IPS-20b (cell line): ENCODE measurements at regions not wholly inside any gene's neighbourhood (a gene's known extent, or its start where the extent isn't known, plus 50 kb on each side); places are given as distances from the start of the nearest gene placed in this dataset.
"Not testable (repeated sequence)": the region's sequence is repeated elsewhere in the genome, so short reads cannot be mapped to it uniquely, and the experiment has no call there.

ENCODE experiments used
- H3K27ac ChIP-seq: one replicate; pipeline ENCODE4 v1.5.1; 2013; ENCODE audit warnings: low read length
- H3K27me3 ChIP-seq: 2 replicates; pipeline ENCODE4 v1.6.1; 2013; ENCODE audit warnings: mild to moderate bottlenecking, low read length, inconsistent platforms; ENCODE audit not compliant: insufficient read depth
- H3K36me3 ChIP-seq: 2 replicates; pipeline ENCODE4 v1.6.1; 2013; ENCODE audit warnings: low read depth, mild to moderate bottlenecking, inconsistent platforms, low read length, moderate library complexity; ENCODE audit not compliant: insufficient read depth
- H3K4me1 ChIP-seq: 2 replicates; pipeline ENCODE4 v1.6.1; 2013; ENCODE audit warnings: mild to moderate bottlenecking, control low read depth, inconsistent platforms, low read length, moderate library complexity; ENCODE audit not compliant: insufficient read depth
- H3K4me3 ChIP-seq: 2 replicates; pipeline ENCODE4 v1.5.1; 2013; ENCODE audit warnings: mild to moderate bottlenecking, low read length, inconsistent platforms
- H3K9ac ChIP-seq: 2 replicates; pipeline ENCODE4 v1.6.1; 2013; ENCODE audit warnings: low read depth, mild to moderate bottlenecking, inconsistent platforms, low read length, moderate library complexity
- H3K9me3 ChIP-seq: 2 replicates; pipeline ENCODE4 v1.6.1; 2013; ENCODE audit warnings: mild to moderate bottlenecking, low read depth, low read length, inconsistent platforms; ENCODE audit not compliant: insufficient read depth

- no peaks in the 10 kb centered on the region for H3K27me3 ChIP-seq
- no peaks in the 10 kb centered on the region for H3K9me3 ChIP-seq
- no peak overlapping the region for H3K9ac ChIP-seq
- H3K36me3 ChIP-seq, result no peaks in the 10 kb centered on the region
- H3K4me1 ChIP-seq, result no peaks in the 10 kb centered on the region; the same call in 1 of the 2 replicates
- no peak overlapping the region for H3K27ac ChIP-seq
- no peak overlapping the region for H3K4me3 ChIP-seq
Measured at GRCh38 chr5:56294354-56294753, 61.2 kb upstream of the ANKRD55 start.

DNA sequence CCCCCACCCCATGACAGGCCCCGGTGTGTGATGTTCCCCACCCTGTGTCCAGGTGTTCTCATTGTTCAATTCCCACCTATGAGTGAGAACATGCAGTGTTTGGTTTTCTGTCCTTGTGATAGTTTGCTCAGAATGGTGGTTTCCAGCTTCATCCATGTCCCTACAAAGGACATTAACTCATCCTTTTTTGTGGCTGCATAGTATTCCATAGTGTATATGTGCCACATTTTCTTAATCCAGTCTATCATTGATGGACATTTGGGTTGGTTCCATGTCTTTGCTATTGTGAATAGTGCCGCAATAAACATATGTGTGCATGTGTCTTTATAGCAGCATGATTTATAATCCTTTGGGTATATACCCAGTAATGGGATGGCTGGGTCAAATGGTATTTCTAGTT, 59.7 kb upstream of the ANKRD55 start:
- H3K27me3 ChIP-seq, H3K4me3 ChIP-seq, H3K9ac ChIP-seq, H3K36me3 ChIP-seq, H3K4me1 ChIP-seq, H3K9me3 ChIP-seq, H3K27ac ChIP-seq: not testable (repeated sequence)

DNA sequence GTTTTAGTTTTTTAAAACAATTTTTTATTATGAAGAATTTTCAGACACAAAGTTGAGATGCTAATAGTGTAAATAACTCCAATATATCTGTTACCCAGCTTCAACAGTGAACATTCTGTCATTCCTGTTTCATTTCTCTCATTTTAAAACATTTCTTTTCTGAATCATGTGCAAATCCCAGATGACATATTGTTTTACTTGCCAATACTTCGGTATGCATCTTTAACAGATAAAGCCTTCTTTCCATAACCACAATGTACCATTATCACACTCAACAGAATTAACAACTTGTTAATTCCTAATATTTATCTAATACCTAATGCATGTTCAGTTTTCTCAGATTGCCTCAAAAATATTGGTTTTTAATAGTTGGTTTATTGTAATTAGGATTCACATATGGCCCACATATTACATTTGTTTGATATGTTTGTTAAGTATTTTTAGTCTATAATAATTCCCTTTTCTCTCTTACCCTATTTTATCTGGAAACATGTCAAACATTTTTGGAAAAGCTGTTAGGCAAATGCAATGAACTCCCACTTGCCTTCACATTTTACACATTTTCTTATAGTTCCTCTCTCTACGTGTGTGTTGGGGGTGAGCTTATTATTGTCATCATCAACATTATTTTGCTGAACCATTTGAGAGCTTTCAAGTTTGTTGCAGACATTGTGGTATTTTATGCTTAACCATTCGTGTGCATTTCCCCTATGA, 58.7 kb upstream of the ANKRD55 start:
- no peaks in the 10 kb centered on the region for H3K9me3 ChIP-seq
- H3K9ac ChIP-seq, result no peak overlapping the region
- H3K4me1 ChIP-seq, result peaks cover 7% of the 10 kb centered on the region
- no peak overlapping the region for H3K27ac ChIP-seq
- H3K27me3 ChIP-seq, result no peaks in the 10 kb centered on the region
- no peaks in the 10 kb centered on the region for H3K36me3 ChIP-seq
- H3K4me3 ChIP-seq, result no peak overlapping the region

DNA sequence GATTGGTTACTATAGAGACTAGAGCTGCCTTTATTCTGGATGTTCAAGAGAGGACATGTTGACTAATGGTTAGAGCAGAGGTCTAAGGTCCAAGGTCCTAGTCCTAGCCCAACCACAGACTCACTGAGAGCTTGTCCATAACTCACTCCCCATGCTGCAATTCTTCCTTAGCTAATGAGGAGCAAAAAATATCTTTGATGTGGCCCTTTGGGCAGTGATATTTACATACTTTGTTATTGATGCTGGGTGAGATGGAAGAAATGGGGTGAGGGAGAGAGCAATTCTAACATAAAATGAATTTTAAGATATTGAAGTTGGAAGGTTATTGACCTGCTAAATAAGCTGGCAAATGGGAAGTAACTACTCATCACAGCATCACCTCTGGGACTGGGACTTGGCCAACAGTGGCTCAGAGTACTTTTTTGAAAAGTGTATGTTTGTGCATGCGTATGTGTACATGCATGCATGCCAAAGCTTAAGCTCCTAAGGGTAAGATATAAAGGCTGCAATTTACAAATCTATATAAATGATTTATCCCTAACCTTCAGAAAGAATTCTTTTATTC, 58.0 kb upstream of the ANKRD55 start:
- Histone ChIP-seq H3K9me3 (no peaks in the 10 kb centered on the region), H3K4me3 (no peak overlapping the region), H3K9ac (no peak overlapping the region), H3K4me1 (peaks cover 7% of the 10 kb centered on the region), H3K27ac (no peak overlapping the region), H3K36me3 (no peaks in the 10 kb centered on the region), H3K27me3 (no peaks in the 10 kb centered on the region)

GRCh38 chr5:56290378-56291078, 57.4 kb upstream of the ANKRD55 start:
- Histone ChIP-seq H3K9me3 (no peaks in the 10 kb centered on the region), H3K36me3 (no peaks in the 10 kb centered on the region), H3K9ac (no peak overlapping the region), H3K27ac (no peak overlapping the region), H3K4me1 (peaks cover 7% of the 10 kb centered on the region), H3K27me3 (no peaks in the 10 kb centered on the region), H3K4me3 (no peak overlapping the region)

DNA sequence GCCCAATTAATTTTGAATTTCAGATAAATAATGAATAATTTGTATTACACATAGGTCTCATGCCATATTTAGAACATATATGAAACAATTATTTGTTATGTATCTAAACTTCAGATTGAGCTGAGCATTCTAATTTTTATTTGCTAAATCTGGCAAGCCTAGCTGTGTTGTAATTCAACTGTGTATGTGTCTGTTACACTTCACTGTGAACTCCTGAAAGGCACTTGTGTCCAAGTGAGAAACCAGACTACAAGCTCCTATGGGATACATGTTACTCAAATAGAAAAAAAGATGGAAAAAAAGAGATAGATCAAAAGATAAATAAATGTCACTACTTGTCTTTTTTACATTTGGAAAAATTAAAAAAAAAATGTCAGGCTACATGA, 56.5 kb upstream of the ANKRD55 start:
- H3K4me1 ChIP-seq, result peaks cover 7% of the 10 kb centered on the region
- no peak overlapping the region for H3K4me3 ChIP-seq
- no peaks in the 10 kb centered on the region for H3K36me3 ChIP-seq
- H3K9me3 ChIP-seq, result no peaks in the 10 kb centered on the region
- no peak overlapping the region for H3K9ac ChIP-seq
- H3K27ac ChIP-seq, result no peak overlapping the region
- H3K27me3 ChIP-seq, result no peaks in the 10 kb centered on the region

DNA sequence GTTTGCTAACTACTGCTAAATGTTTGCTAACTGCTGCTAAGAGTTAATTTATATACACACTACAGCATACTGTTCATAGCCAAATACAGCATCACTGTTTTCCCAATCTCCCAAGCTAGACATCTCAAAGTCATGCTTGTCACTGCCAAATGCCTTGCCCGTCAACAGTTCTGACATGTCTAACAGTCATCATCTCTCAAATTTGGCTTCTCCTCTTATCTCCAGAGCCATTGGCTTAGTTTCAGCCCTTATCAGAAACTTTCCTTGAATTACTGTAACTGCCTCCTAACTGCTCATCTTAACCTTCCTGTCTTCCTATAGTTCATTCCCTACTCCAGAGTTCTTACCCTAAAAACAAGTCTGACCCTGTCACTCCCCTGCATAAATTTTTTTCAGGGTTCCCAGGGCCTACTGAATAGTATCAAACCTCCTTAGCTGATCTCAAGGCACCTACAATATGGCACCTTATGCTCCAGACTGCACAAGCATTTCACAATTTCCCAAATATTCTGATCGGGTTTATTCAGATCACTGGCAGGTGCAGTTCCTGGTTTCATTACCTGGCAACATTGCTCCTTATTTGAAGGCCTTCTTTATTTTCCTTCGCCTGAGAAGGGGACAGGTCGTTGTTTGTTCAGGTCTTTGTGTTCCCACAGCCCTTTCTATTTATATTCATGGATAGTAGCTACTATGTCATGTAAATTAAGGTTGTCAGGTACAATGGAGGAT, 55.9 kb upstream of the ANKRD55 start:
- H3K4me1 ChIP-seq, result peaks cover 7% of the 10 kb centered on the region
- no peaks in the 10 kb centered on the region for H3K36me3 ChIP-seq
- no peak overlapping the region for H3K27ac ChIP-seq
- H3K9ac ChIP-seq, result no peak overlapping the region
- H3K9me3 ChIP-seq, result no peaks in the 10 kb centered on the region
- H3K4me3 ChIP-seq, result no peak overlapping the region
- H3K27me3 ChIP-seq, result no peaks in the 10 kb centered on the region

- H3K4me1 ChIP-seq, result peaks cover 7% of the 10 kb centered on the region
- no peaks in the 10 kb centered on the region for H3K36me3 ChIP-seq
- no peak overlapping the region for H3K27ac ChIP-seq
Measured at GRCh38 chr5:56286015-56286884, 53.1 kb upstream of the ANKRD55 start.

DNA sequence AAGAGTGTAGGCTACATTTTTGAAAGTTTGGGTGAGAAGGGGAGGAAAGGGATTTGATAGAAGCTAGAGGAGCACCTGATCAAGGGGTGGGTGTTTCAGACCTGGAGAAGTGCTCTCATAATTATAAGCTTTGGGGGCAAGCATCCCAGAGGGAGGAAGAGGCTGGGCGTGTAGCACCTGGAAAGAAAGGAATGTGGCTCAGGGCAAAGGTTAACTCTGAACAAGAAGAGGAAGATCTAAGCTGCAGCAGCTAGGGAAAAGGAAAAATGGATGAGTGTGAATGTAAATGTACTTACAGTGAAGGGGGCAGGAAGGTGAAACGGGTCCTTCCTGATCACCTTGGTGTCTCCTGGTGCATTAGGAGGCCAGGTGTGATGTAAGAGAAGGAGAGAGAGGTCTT, 49.8 kb upstream of the ANKRD55 start:
- Histone ChIP-seq H3K27ac (no peak overlapping the region), H3K4me3 (no peak overlapping the region), H3K9me3 (peaks cover 10% of the 10 kb centered on the region), H3K36me3 (no peaks in the 10 kb centered on the region), H3K27me3 (no peaks in the 10 kb centered on the region; the same call in 1 of the 2 replicates), H3K4me1 (no peaks in the 10 kb centered on the region), H3K9ac (no peak overlapping the region)

More at GRCh38 chr5:56286015-56286884, 53.1 kb upstream of the ANKRD55 start:
- H3K9ac ChIP-seq, result no peak overlapping the region
- no peaks in the 10 kb centered on the region; the same call in 1 of the 2 replicates for H3K27me3 ChIP-seq
- H3K4me3 ChIP-seq, result no peak overlapping the region
- H3K9me3 ChIP-seq, result peaks cover 8% of the 10 kb centered on the region
